HEK293 (cell line): ENCODE measurements at regions not wholly inside any gene's neighbourhood (a gene's known extent, or its start where the extent isn't known, plus 50 kb on each side); places are given as distances from the start of the nearest gene placed in this dataset.

Source experiments
- CTCF ChIA-PET: fragments of 350-600 bp; formaldehyde crosslinking; extraction: SDS; loops from one replicate; lab custom pipeline; 2021; ENCODE audit warnings: antibody characterized with exemption; lab: Yijun Ruan, JAX
- POLR2A ChIA-PET: fragments of 300-600 bp; formaldehyde crosslinking; extraction: SDS; loops from one replicate; lab custom pipeline; 2020; ENCODE audit warnings: antibody characterized with exemption, inconsistent platforms; lab: Yijun Ruan, JAX
- H3K27ac ChIP-seq: fragments of 200-500 bp; sonication (Bioruptor generic); 2 replicates; pipeline ENCODE4 v1.5.1; 2014; ENCODE audit warnings: low read depth, low read length, control low read depth, inconsistent platforms; ENCODE audit errors: extremely low read depth
- H3K36me3 ChIP-seq, 2 experiments: fragments of 200-500 bp in 1 of 2; sonication (Bioruptor generic) in 1 of 2; 1 replicate in 1 of 2; 2 replicates in 1 of 2; pipeline ENCODE4 v1.5.1; 2014 to 2017; ENCODE audit warnings: inconsistent platforms in 2 of 2, low read length in 2 of 2; ENCODE audit not compliant: control insufficient read depth in 2 of 2, insufficient read depth in 1 of 2
- H3K4me1 ChIP-seq: fragments of 200-500 bp; sonication (Bioruptor generic); 2 replicates; pipeline ENCODE4 v1.5.1; 2014; ENCODE audit warnings: mild to moderate bottlenecking, low read length, inconsistent platforms; ENCODE audit not compliant: control insufficient read depth, insufficient read depth
- H3K4me3 ChIP-seq: 2 replicates; pipeline ENCODE4 v1.5.1; 2011; ENCODE audit warnings: low read depth, mild to moderate bottlenecking, control low read depth, low read length, moderate library complexity
- H3K9me3 ChIP-seq: fragments of 200-500 bp; sonication (Bioruptor generic); 2 replicates; pipeline ENCODE4 v1.5.1; 2014; ENCODE audit warnings: low read depth, low read length, inconsistent platforms; ENCODE audit not compliant: control insufficient read depth, insufficient read depth
- AEBP2 ChIP-seq: fragments of 450-650 bp; formaldehyde crosslinking; IDR thresholded peaks from 2 replicates; pipeline ENCODE4 v1.5.1; 2016; ENCODE audit warnings: missing biosample characterization, missing genetic modification characterization, borderline replicate concordance
- BCL6B ChIP-seq: fragments of 450-650 bp; formaldehyde crosslinking; IDR thresholded peaks from 2 replicates; pipeline ENCODE4 v1.5.1; 2017; ENCODE audit warnings: missing biosample characterization, missing genetic modification characterization
- CTCF ChIP-seq: fragments of 450-650 bp; formaldehyde crosslinking; IDR thresholded peaks from 2 replicates; pipeline ENCODE4 v1.5.1; 2016; ENCODE audit warnings: missing biosample characterization, missing genetic modification characterization
- EGR2 ChIP-seq: fragments of 450-650 bp; formaldehyde crosslinking; IDR thresholded peaks from 2 replicates; pipeline ENCODE4 v1.5.1; 2016; ENCODE audit warnings: low read depth, missing biosample characterization, missing genetic modification characterization
- GFI1B ChIP-seq: fragments of 450-650 bp; formaldehyde crosslinking; IDR thresholded peaks from 2 replicates; pipeline ENCODE4 v1.5.1; 2016; ENCODE audit warnings: missing biosample characterization, missing genetic modification characterization
- GLI2 ChIP-seq: fragments of 450-650 bp; formaldehyde crosslinking; IDR thresholded peaks from 2 replicates; pipeline ENCODE4; 2017; ENCODE audit warnings: missing biosample characterization, missing genetic modification characterization, low read depth, borderline replicate concordance
- HIC1 ChIP-seq: fragments of 450-650 bp; formaldehyde crosslinking; IDR thresholded peaks from 2 replicates; pipeline ENCODE4 v1.5.1; 2016; ENCODE audit warnings: missing biosample characterization, missing genetic modification characterization
- OVOL3 ChIP-seq: fragments of 450-650 bp; formaldehyde crosslinking; IDR thresholded peaks from 2 replicates; pipeline ENCODE4 v1.5.1; 2016; ENCODE audit warnings: missing biosample characterization, missing genetic modification characterization
- TSHZ1 ChIP-seq: fragments of 450-650 bp; formaldehyde crosslinking; IDR thresholded peaks from 2 replicates; pipeline ENCODE4 v1.5.1; 2016; ENCODE audit warnings: missing biosample characterization, missing genetic modification characterization, borderline replicate concordance
- ZEB2 ChIP-seq: fragments of 450-650 bp; formaldehyde crosslinking; IDR thresholded peaks from 2 replicates; pipeline ENCODE4 v1.5.1; 2016; ENCODE audit warnings: missing biosample characterization, missing genetic modification characterization
- ZNF146 ChIP-seq: fragments of 450-650 bp; formaldehyde crosslinking; IDR thresholded peaks from 2 replicates; pipeline ENCODE4 v1.5.1; 2016; ENCODE audit warnings: missing biosample characterization, missing genetic modification characterization
- ZNF2 ChIP-seq: fragments of 450-650 bp; formaldehyde crosslinking; IDR thresholded peaks from 2 replicates; pipeline ENCODE4 v1.5.1; 2016; ENCODE audit warnings: missing biosample characterization, missing genetic modification characterization
- ZNF341 ChIP-seq: fragments of 450-650 bp; formaldehyde crosslinking; IDR thresholded peaks from 2 replicates; pipeline ENCODE4; 2016; ENCODE audit warnings: low read depth, missing biosample characterization, missing genetic modification characterization
- ZNF398 ChIP-seq: fragments of 450-650 bp; formaldehyde crosslinking; IDR thresholded peaks from 2 replicates; pipeline ENCODE4 v1.5.1; 2017; ENCODE audit warnings: missing biosample characterization, missing genetic modification characterization
- ZNF48 ChIP-seq: fragments of 450-650 bp; formaldehyde crosslinking; IDR thresholded peaks from 2 replicates; pipeline ENCODE4 v1.5.1; 2016; ENCODE audit warnings: missing biosample characterization, missing genetic modification characterization
- ZNF544 ChIP-seq: fragments of 450-650 bp; formaldehyde crosslinking; IDR thresholded peaks from 2 replicates; pipeline ENCODE4 v1.5.0; 2017; ENCODE audit warnings: missing biosample characterization, missing genetic modification characterization
- ZNF555 ChIP-seq: fragments of 450-650 bp; formaldehyde crosslinking; conservative IDR thresholded peaks from 2 replicates; pipeline ENCODE4 v1.5.1; 2017; ENCODE audit warnings: missing biosample characterization, mild to moderate bottlenecking, missing genetic modification characterization, inconsistent platforms
- ZNF571 ChIP-seq: fragments of 450-650 bp; formaldehyde crosslinking; IDR thresholded peaks from 2 replicates; pipeline ENCODE4 v1.5.0; 2017; ENCODE audit warnings: missing biosample characterization, missing genetic modification characterization
- ZNF585B ChIP-seq: fragments of 450-650 bp; formaldehyde crosslinking; IDR thresholded peaks from 2 replicates; pipeline ENCODE4 v1.5.1; 2016; ENCODE audit warnings: missing biosample characterization, missing genetic modification characterization
- ZNF791 ChIP-seq: fragments of 450-650 bp; formaldehyde crosslinking; IDR thresholded peaks from 2 replicates; pipeline ENCODE4 v1.5.1; 2016; ENCODE audit warnings: missing biosample characterization, missing genetic modification characterization
- ZNF837 ChIP-seq: fragments of 450-650 bp; formaldehyde crosslinking; IDR thresholded peaks from 2 replicates; pipeline ENCODE4 v1.5.1; 2016; ENCODE audit warnings: missing biosample characterization, missing genetic modification characterization

- Histone ChIP-seq H3K36me3 (no peaks in the 10 kb centered on the region), H3K9me3 (no peaks in the 10 kb centered on the region), H3K27ac (no peak overlapping the region), H3K4me1 (no peaks in the 10 kb centered on the region), H3K4me3 (no peak overlapping the region)
- TF ChIP-seq ZNF791 (tag by site-specific recombination) (no peak), ZNF146 (no peak), OVOL3 (tag by site-specific recombination) (no peak), ZNF544 (no peak), ZNF555 (tag by site-specific recombination) (no peak), ZNF398 (no peak), ZNF341 (no peak), ZNF2 (tag by site-specific recombination) (no peak), GLI2 (tag by site-specific recombination) (no peak), ZNF837 (tag by site-specific recombination) (no peak), ZNF585B (tag by site-specific recombination) (no peak), CTCF (tag by site-specific recombination) (no peak), ZEB2 (tag by site-specific recombination) (no peak), TSHZ1 (tag by site-specific recombination) (no peak), EGR2 (no peak), HIC1 (tag by site-specific recombination) (no peak)
- POLR2A ChIA-PET, result no interaction called here
- CTCF ChIA-PET, result no interaction called here
These were observed 245.4 kb upstream of the CBLB start for GRCh38 chr3:106114220-106114619.

GRCh38 chr3:106114848-106115247 lies 246.0 kb upstream of the CBLB start:
- CTCF ChIA-PET, result no interaction called here
- Histone ChIP-seq H3K36me3 (no peaks in the 10 kb centered on the region), H3K4me1 (no peaks in the 10 kb centered on the region), H3K4me3 (no peak overlapping the region), H3K9me3 (no peaks in the 10 kb centered on the region), H3K27ac (no peak overlapping the region)
- POLR2A ChIA-PET, result no interaction called here
- TF ChIP-seq GFI1B (tag by site-specific recombination) (no peak), ZNF571 (no peak), ZNF48 (tag by site-specific recombination) (no peak), AEBP2 (tag by site-specific recombination) (no peak), BCL6B (tag by site-specific recombination) (no peak)
